IMR-90 (cell line): ENCODE measurements at regions not wholly inside any gene's neighbourhood (a gene's known extent, or its start where the extent isn't known, plus 50 kb on each side); places are given as distances from the start of the nearest gene placed in this dataset.

ENCODE experiments used
- ATAC-seq: fragments of 200-7000 bp; cut with Tn5 transposase; 2 replicates; pipeline ENCODE4 v1.9.1; 2020; ENCODE audit warnings: low read depth, mild to moderate bottlenecking, moderate library complexity
- BruUV-seq: library from RNA; stranded (reverse); fragments of 400-500 nt; replicated peaks from 2 replicates; lab custom pipeline; 2021; lab: Mats Ljungman, UMichigan
- CTCF ChIA-PET: fragments of 300-600 bp; formaldehyde crosslinking; extraction: SDS; loops from one replicate; lab custom pipeline; 2021; ENCODE audit warnings: antibody characterized with exemption; lab: Yijun Ruan, JAX
- POLR2A ChIA-PET: fragments of 300-600 bp; sonication (Branson Sonifier 250); formaldehyde crosslinking; loops from one replicate; lab custom pipeline; 2022; ENCODE audit warnings: antibody characterized with exemption; ENCODE audit not compliant: unreplicated experiment; lab: Charles Lee
- DNase-seq: peaks from one replicate; pipeline ENCODE4 v3.0.0; 2013
- H2AFZ ChIP-seq: replicated peaks from 2 replicates; pipeline ENCODE3; 2013; ENCODE audit warnings: low read length, mild to moderate bottlenecking; ENCODE audit not compliant: poor library complexity
- H2AK5ac ChIP-seq: 2 replicates; pipeline ENCODE4 v1.6.1; 2013; ENCODE audit warnings: low read depth, low read length, inconsistent platforms
- H2AK9ac ChIP-seq: replicated peaks from 2 replicates; pipeline ENCODE3; 2013; ENCODE audit warnings: mild to moderate bottlenecking, low read depth, low read length, moderate library complexity; ENCODE audit not compliant: poor library complexity
- H2BK120ac ChIP-seq: 2 replicates; pipeline ENCODE4 v1.6.1; 2013; ENCODE audit warnings: low read depth, low read length, inconsistent platforms
- H2BK15ac ChIP-seq: 3 replicates; pipeline ENCODE4 v1.6.1; 2013; ENCODE audit warnings: low read depth, low read length, inconsistent platforms
- H2BK20ac ChIP-seq: 2 replicates; pipeline ENCODE4 v1.6.1; 2013; ENCODE audit warnings: low read depth, mild to moderate bottlenecking, inconsistent platforms, low read length, moderate library complexity
- H2BK5ac ChIP-seq: 2 replicates; pipeline ENCODE4 v1.6.1; 2013; ENCODE audit warnings: mild to moderate bottlenecking, low read depth, low read length, inconsistent platforms; ENCODE audit not compliant: poor library complexity, severe bottlenecking
- H3K14ac ChIP-seq: replicated peaks from 2 replicates; pipeline ENCODE4 v1.6.1; 2013; ENCODE audit warnings: low read depth, low read length, inconsistent platforms
- H3K18ac ChIP-seq: 2 replicates; pipeline ENCODE4 v1.6.1; 2013; ENCODE audit warnings: low read depth, low read length, control low read depth
- H3K23ac ChIP-seq: 2 replicates; pipeline ENCODE4 v1.6.1; 2013; ENCODE audit warnings: low read depth, low read length, inconsistent platforms
- H3K27ac ChIP-seq: 2 replicates; pipeline ENCODE4 v1.5.1; 2013; ENCODE audit warnings: mild to moderate bottlenecking, control low read depth, low read length; ENCODE audit not compliant: insufficient read depth
- H3K27me3 ChIP-seq: 2 replicates; pipeline ENCODE4 v1.6.1; 2013; ENCODE audit warnings: low read length; ENCODE audit not compliant: control insufficient read depth, insufficient read depth
- H3K36me3 ChIP-seq: 2 replicates; pipeline ENCODE4 v1.6.1; 2013; ENCODE audit warnings: low read length, mixed read lengths; ENCODE audit not compliant: control insufficient read depth, insufficient read depth
- H3K4ac ChIP-seq: 2 replicates; pipeline ENCODE4 v1.6.1; 2013; ENCODE audit warnings: low read depth, low read length, inconsistent platforms
- H3K4me1 ChIP-seq: 2 replicates; pipeline ENCODE4 v1.6.1; 2013; ENCODE audit warnings: low read length, mixed read lengths; ENCODE audit not compliant: control insufficient read depth, insufficient read depth
- H3K4me2 ChIP-seq: 2 replicates; pipeline ENCODE4 v1.6.1; 2013; ENCODE audit warnings: low read depth, mild to moderate bottlenecking, control low read depth, low read length, moderate library complexity
- H3K4me3 ChIP-seq: 2 replicates; pipeline ENCODE4 v1.5.1; 2013; ENCODE audit warnings: low read depth, mild to moderate bottlenecking, control low read depth, low read length, moderate library complexity; ENCODE audit not compliant: insufficient read depth
- H3K56ac ChIP-seq: 2 replicates; pipeline ENCODE4 v1.6.1; 2013; ENCODE audit warnings: low read length, inconsistent platforms; ENCODE audit not compliant: insufficient read depth; ENCODE audit errors: extremely low read depth
- H3K79me1 ChIP-seq, 2 experiments: 2 replicates each; pipeline ENCODE4 v1.6.1; 2013; ENCODE audit warnings: low read length in 2 of 2, inconsistent platforms in 1 of 2, low read depth in 1 of 2
- H3K9ac ChIP-seq: 2 replicates; pipeline ENCODE4 v1.6.1; 2013; ENCODE audit warnings: low read depth, low read length, control low read depth
- H3K9me1 ChIP-seq: 2 replicates; pipeline ENCODE4 v1.6.1; 2013; ENCODE audit warnings: low read length, inconsistent platforms; ENCODE audit not compliant: insufficient read depth
- H3K9me3 ChIP-seq: 2 replicates; pipeline ENCODE4 v1.6.1; 2013; ENCODE audit warnings: low read length; ENCODE audit not compliant: control insufficient read depth, insufficient read depth
- H4K20me1 ChIP-seq: 2 replicates; pipeline ENCODE4 v1.6.1; 2013; ENCODE audit warnings: low read length, inconsistent platforms; ENCODE audit not compliant: insufficient read depth
- H4K5ac ChIP-seq: 2 replicates; pipeline ENCODE4 v1.6.1; 2013; ENCODE audit warnings: mild to moderate bottlenecking, low read depth, low read length, control low read depth
- H4K8ac ChIP-seq, 2 experiments: 2 replicates each; pipeline ENCODE4 v1.6.1; 2013; ENCODE audit warnings: low read depth in 2 of 2, low read length in 2 of 2, control low read depth in 1 of 2, inconsistent platforms in 1 of 2
- H4K91ac ChIP-seq: 2 replicates; pipeline ENCODE4 v1.6.1; 2013; ENCODE audit warnings: low read depth, low read length, inconsistent platforms; ENCODE audit not compliant: insufficient read depth
- CEBPB ChIP-seq: IDR thresholded peaks from 2 replicates; pipeline ENCODE4 v1.6.1; 2012; ENCODE audit warnings: low read depth, low read length, improper control_type of control experiment
- FOS ChIP-seq: fragments of 150-350 bp; IDR thresholded peaks from 2 replicates; pipeline ENCODE4 v1.6.1; 2016; ENCODE audit warnings: low read depth, low read length
- MAFK ChIP-seq: IDR thresholded peaks from 2 replicates; pipeline ENCODE4 v1.6.1; 2012; ENCODE audit warnings: low read depth, low read length, improper control_type of control experiment
- MXI1 ChIP-seq: IDR thresholded peaks from 2 replicates; pipeline ENCODE4 v1.6.1; 2012; ENCODE audit warnings: low read depth, mild to moderate bottlenecking, low read length, moderate library complexity, borderline replicate concordance
- NFE2L2 ChIP-seq: fragments of 150-350 bp; IDR thresholded peaks from 2 replicates; pipeline ENCODE4 v1.6.1; 2016; ENCODE audit warnings: low read depth, mild to moderate bottlenecking, low read length
- WGBS, 2 experiments: methylation state at CpG; one replicate each; pipeline versions ENCODE4 v1.1.5 to v1.1.7; 2013; ENCODE audit warnings: missing lambda C conversion rate in 2 of 2; ENCODE audit not compliant: insufficient read length in 1 of 2; ENCODE audit errors: extremely low coverage in 2 of 2; 5-methylcytosine and 5-hydroxymethylcytosine counted together
- dilution Hi-C: fragments of 300-500 bp; cut with HindIII; formaldehyde crosslinking; loops from one replicate; pipeline ENCODE4 v1.14.3; 2018; ENCODE audit warnings: low sequenced_read_pairs; ENCODE audit not compliant: unreplicated experiment
- in situ Hi-C: fragments of 300-500 bp; cut with MboI; formaldehyde crosslinking; loops from 3 replicates; pipeline ENCODE4 v1.14.3; 2019; ENCODE audit warnings: low sequenced_read_pairs, inconsistent platforms, mixed read lengths
- intact Hi-C: fragments of 100-400 bp; cut with micrococcal nuclease; formaldehyde crosslinking; loops from 2 replicates; pipeline ENCODE4 v1.10.0; 2022

DNA sequence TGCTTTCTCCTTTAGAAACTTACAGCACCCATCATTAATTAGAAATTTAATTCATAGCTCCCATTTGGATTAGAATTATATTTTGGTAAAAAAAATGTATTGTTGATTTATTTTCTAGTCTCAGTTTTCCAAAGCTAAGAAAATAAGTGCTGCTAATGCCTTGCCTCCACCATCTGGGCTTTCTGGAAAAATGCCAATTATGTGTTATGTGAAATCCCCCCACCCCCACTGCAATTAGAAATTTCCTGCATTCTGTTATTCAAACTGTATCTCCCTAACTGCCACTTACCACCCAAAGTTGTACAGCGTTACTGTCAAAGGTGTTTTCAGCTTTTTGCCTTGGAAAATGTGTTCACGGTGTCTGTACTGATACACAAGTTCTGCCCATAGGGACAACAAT, 617.2 kb upstream of the UBE2E2 start:
- Histone ChIP-seq H4K5ac (no peak overlapping the region), H3K9ac (no peak overlapping the region), H2BK20ac (no peak overlapping the region), H3K23ac (no peak overlapping the region), H3K36me3 (no peaks in the 10 kb centered on the region), H3K9me1 (no peaks in the 10 kb centered on the region), H3K18ac (no peak overlapping the region), H3K56ac (no peak overlapping the region), H3K4me2 (no peak overlapping the region), H4K20me1 (no peaks in the 10 kb centered on the region), H3K27ac (no peak overlapping the region), H3K14ac (no peak overlapping the region), H3K9me3 (peaks cover 3% of the 10 kb centered on the region; the same call in 1 of the 2 replicates), H4K91ac (no peak overlapping the region), H2BK120ac (no peak overlapping the region), H4K8ac (no peak overlapping the region), H3K27me3 (no peaks in the 10 kb centered on the region), H3K4me3 (no peak overlapping the region), H2AFZ (no peak overlapping the region), H3K79me1 (no peaks in the 10 kb centered on the region), H3K4me1 (no peaks in the 10 kb centered on the region), H2BK5ac (no peak overlapping the region), H2AK5ac (no peak overlapping the region), H2AK9ac (no peak overlapping the region), H3K4ac (no peak overlapping the region), H2BK15ac (no peak overlapping the region)
- DNase-seq (no peak), ATAC-seq (no peak)
- intact Hi-C loops = no loop called here
- BruUV-seq = no TSS peak
- dilution Hi-C loops = no loop called here
- ChIA-PET POLR2A (no interaction called here), CTCF (no interaction called here)
- in situ Hi-C loops = no loop called here
- TF ChIP-seq CEBPB (no peak), FOS (no peak), NFE2L2 (no peak), MXI1 (no peak), MAFK (no peak)
- WGBS, 2 experiments = no CpG with 5 or more reads among the region's 2 CpGs
